Lower leg skin (tissue), 3 donors: ENCODE measurements at regions not wholly inside any gene's neighbourhood (a gene's known extent, or its start where the extent isn't known, plus 50 kb on each side); places are given as distances from the start of the nearest gene placed in this dataset.

Experiments used
- POLR2A ChIP-seq, 2 donors: fragments of 450-650 bp; IDR thresholded peaks; one replicate each; pipeline ENCODE4 v1.6.1; 2016 to 2017; ENCODE audit warnings: antibody characterized with exemption in 2 of 2, mild to moderate bottlenecking in 1 of 2, moderate library complexity in 1 of 2
- TF ChIP-seq, protein P1 (sequence below), 3 donors: fragments of 450-650 bp; IDR thresholded peaks; one replicate each; pipeline ENCODE4 v1.5.1; 2016; ENCODE audit warnings: antibody characterized with exemption in 3 of 3, mild to moderate bottlenecking in 3 of 3, moderate library complexity in 2 of 3

DNA sequence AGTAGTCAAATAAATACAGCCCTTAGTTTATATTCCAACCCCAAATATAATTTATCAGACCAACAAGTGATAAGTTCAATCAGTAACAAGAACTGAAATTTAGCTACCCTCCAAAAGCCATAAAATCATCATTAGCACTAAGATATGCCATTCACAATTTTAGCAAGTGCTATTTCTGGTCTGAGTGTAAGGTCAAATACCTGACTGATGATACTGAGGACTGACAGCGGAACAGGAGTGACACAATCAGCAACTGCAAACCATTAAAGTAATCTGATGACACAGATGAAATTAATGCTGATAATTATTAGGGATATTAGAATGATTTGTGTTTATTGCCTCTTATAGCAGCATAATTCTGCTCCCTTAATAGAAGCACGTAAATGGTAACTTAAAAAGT is 152.7 kb upstream of the SPHKAP start:
- TF ChIP-seq POLR2A (IDR thresholded peaks at IDR 0.05): no peak
- TF ChIP-seq, protein P1, sequence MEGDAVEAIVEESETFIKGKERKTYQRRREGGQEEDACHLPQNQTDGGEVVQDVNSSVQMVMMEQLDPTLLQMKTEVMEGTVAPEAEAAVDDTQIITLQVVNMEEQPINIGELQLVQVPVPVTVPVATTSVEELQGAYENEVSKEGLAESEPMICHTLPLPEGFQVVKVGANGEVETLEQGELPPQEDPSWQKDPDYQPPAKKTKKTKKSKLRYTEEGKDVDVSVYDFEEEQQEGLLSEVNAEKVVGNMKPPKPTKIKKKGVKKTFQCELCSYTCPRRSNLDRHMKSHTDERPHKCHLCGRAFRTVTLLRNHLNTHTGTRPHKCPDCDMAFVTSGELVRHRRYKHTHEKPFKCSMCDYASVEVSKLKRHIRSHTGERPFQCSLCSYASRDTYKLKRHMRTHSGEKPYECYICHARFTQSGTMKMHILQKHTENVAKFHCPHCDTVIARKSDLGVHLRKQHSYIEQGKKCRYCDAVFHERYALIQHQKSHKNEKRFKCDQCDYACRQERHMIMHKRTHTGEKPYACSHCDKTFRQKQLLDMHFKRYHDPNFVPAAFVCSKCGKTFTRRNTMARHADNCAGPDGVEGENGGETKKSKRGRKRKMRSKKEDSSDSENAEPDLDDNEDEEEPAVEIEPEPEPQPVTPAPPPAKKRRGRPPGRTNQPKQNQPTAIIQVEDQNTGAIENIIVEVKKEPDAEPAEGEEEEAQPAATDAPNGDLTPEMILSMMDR (IDR thresholded peaks at IDR 0.05): no peak
